ENCODE measurements at regions not wholly inside any gene's neighbourhood (a gene's known extent, or its start where the extent isn't known, plus 50 kb on each side); places are given as distances from the start of the nearest gene placed in this dataset.

GRCh38 chr20:39850821-39851330 is 838.2 kb downstream of the MAFB start:
- TF ChIP-seq, protein P1, sequence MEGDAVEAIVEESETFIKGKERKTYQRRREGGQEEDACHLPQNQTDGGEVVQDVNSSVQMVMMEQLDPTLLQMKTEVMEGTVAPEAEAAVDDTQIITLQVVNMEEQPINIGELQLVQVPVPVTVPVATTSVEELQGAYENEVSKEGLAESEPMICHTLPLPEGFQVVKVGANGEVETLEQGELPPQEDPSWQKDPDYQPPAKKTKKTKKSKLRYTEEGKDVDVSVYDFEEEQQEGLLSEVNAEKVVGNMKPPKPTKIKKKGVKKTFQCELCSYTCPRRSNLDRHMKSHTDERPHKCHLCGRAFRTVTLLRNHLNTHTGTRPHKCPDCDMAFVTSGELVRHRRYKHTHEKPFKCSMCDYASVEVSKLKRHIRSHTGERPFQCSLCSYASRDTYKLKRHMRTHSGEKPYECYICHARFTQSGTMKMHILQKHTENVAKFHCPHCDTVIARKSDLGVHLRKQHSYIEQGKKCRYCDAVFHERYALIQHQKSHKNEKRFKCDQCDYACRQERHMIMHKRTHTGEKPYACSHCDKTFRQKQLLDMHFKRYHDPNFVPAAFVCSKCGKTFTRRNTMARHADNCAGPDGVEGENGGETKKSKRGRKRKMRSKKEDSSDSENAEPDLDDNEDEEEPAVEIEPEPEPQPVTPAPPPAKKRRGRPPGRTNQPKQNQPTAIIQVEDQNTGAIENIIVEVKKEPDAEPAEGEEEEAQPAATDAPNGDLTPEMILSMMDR (conservative IDR thresholded peaks at IDR 0.05), result no peak
- peak overlapping the region; percentile 38; the same call in 1 of the 2 replicates for H3K27ac ChIP-seq

DNA sequence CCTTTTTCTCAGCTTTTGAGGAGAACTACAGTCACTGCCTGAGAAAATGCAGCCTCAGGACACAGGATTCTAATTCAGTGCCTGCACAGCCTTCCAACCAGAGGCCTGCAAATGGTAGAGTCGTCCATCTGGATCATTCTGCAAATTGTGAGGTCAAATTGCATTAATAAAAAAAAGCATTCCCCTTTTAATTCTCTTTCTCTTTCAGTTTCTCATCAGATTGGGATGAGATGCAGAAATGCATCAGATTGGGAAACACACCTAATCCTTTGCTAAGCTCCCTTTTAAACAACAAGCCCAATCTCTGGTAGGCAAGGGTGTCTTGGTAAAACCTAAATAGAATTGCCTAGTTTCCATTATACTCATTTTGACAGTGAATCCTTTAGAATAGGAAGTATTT is 838.8 kb downstream of the MAFB start:
- H3K27ac ChIP-seq, result peak overlapping the region; percentile 38; the same call in 1 of the 2 replicates
- TF ChIP-seq, protein P1 (conservative IDR thresholded peaks at IDR 0.05), result no peak

- peak overlapping the region; percentile 38; the same call in 1 of the 2 replicates for H3K27ac ChIP-seq
- TF ChIP-seq, protein P1 (conservative IDR thresholded peaks at IDR 0.05), result no peak
Observed at GRCh38 chr20:39849664-39850063, 839.4 kb downstream of the MAFB start.

DNA sequence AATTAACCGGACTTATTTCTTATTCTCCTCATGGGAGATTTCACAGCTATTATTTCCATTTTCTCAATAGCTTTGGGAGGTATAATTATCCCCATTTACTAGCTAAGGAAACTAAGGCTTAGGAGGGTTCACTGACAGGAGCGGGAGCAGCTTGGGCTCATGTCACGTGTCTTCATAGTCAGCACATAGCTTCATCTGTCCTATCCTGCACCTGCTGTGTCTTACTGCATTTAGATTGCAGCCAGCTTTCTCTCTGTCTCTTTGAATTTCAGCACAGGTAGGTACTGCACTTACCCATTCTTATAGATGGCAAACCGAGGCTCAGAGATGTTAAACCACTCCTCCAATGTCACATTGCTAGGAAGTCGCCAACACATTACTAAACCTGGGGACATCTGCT is 839.9 kb downstream of the MAFB start:
- TF ChIP-seq, protein P1 (conservative IDR thresholded peaks at IDR 0.05), result no peak
- H3K27ac ChIP-seq, result peak overlapping the region; percentile 38; the same call in 1 of the 2 replicates

GRCh38 chr20:39839399-39840119 is 849.5 kb downstream of the MAFB start:
- H3K27ac ChIP-seq, result peak overlapping the region; percentile 37; the same call in 1 of the 2 replicates
- TF ChIP-seq, protein P1 (conservative IDR thresholded peaks at IDR 0.05), result no peak

DNA sequence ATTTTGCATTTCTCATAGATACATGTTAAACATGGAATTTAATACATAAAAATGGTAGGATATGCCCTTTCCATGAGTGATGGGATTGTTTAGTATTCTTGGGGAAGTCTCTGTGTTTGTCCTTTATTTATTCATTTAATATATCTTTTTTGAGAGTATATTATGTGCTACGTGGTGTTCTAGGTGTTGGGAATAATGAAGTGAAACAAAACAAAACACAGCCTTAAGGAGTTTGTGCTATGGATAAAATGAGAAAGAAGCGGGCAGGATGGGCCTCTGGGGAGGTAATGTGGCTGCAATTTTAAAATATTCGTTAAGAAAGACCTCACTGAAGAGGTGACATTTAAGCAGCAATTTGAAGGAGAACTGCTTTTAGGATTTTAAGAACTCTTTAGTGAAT is 851.5 kb downstream of the MAFB start:
- H3K27ac ChIP-seq, result no peak overlapping the region
- TF ChIP-seq, protein P1 (conservative IDR thresholded peaks at IDR 0.05), result no peak

DNA sequence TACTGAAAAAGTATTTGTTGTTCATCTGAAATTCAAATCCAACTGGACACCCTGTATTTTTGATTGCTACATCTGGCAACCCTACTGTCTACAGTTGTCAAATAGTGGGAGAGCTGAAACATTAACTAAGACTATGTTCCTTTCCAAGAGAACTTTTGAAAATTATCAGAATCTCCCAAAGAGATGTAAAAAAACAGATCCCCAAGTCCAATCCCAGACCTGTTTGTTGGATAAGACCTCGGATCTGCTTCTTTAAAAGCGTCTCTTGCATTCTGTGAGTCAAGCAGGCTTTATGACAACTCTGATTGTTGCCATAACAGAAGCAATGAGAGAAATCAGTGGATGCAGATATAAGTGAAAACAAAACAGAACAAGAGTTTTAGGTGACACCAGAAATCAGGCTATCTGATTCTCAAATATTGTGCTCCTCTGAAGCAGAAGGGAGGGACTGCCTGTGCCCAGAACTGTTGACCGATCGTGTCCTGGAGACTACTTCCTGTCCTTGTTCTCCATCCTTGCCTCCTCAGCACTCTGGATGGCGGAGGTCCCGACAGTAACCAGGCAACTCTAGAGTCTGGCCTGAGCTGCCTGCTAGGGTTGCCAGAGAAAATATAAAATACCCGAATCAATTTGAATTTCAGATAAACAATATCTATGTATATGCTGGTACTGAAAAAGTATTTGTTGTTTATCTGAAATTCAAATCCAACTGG is 853.8 kb downstream of the MAFB start:
- peak overlapping the region; percentile 70 for H3K27ac ChIP-seq
- TF ChIP-seq, protein P1 (conservative IDR thresholded peaks at IDR 0.05), result no peak

Measured in VCaP (cell line).